ENCODE measurements at regions not wholly inside any gene's neighbourhood (a gene's known extent, or its start where the extent isn't known, plus 50 kb on each side); places are given as distances from the start of the nearest gene placed in this dataset.

- ATAC-seq (no peak), DNase-seq (no peak)
- 35 to 51% methylated on average over 6 of the region's 6 CpGs for WGBS, 2 donors
- Histone ChIP-seq H3K27ac (no peak overlapping the region), H3K36me3 (replicated peaks in 1 of 2; ENCODE audit: insufficient read depth in 1 of 2, low read depth in 2 of 2) (no peaks in the 10 kb centered on the region), H3K4me1 (no peaks in the 10 kb centered on the region), H3K9me3 (no peaks in the 10 kb centered on the region), H3K4me3 (no peak overlapping the region), H3K27me3 (no peaks in the 10 kb centered on the region)
- intact Hi-C loops (cut with DNase I), result no loop called here
- TF ChIP-seq POLR2A (IDR thresholded peaks at IDR 0.05) (no peak), CTCF (IDR thresholded peaks at IDR 0.05) (peak in 4 of 7 experiments; percentile 16 to 21 (median 18))
Observed at GRCh38 chr15:26179906-26180305, 316.8 kb upstream of the ATP10A start.

GRCh38 chr15:26178640-26179220 lies 315.6 kb upstream of the ATP10A start:
- Histone ChIP-seq H3K4me3 (no peak overlapping the region), H3K9me3 (no peaks in the 10 kb centered on the region), H3K36me3 (replicated peaks in 1 of 2; ENCODE audit: insufficient read depth in 1 of 2, low read depth in 2 of 2) (no peaks in the 10 kb centered on the region), H3K4me1 (no peaks in the 10 kb centered on the region), H3K27me3 (no peaks in the 10 kb centered on the region), H3K27ac (no peak overlapping the region)
- 42 to 49% methylated on average over 12 to 19 of the region's 19 CpGs for WGBS, 2 donors
- DNase-seq (no peak), ATAC-seq (no peak)
- intact Hi-C loops (cut with DNase I), result no loop called here
- TF ChIP-seq POLR2A (IDR thresholded peaks at IDR 0.05) (no peak), CTCF (IDR thresholded peaks at IDR 0.05) (no peak)

- DNase-seq, result no peak
- WGBS, 2 donors, result 72 to 75% methylated on average over 4 of the region's 4 CpGs
- Histone ChIP-seq H3K36me3 (replicated peaks in 1 of 2; ENCODE audit: insufficient read depth in 1 of 2, low read depth in 2 of 2) (no peaks in the 10 kb centered on the region), H3K27ac (no peak overlapping the region), H3K4me1 (no peaks in the 10 kb centered on the region), H3K4me3 (no peak overlapping the region), H3K27me3 (no peaks in the 10 kb centered on the region), H3K9me3 (no peaks in the 10 kb centered on the region)
- no peak for ATAC-seq
- TF ChIP-seq POLR2A (IDR thresholded peaks at IDR 0.05), result no peak
- no peak for TF ChIP-seq CTCF (IDR thresholded peaks at IDR 0.05)
- intact Hi-C loops (cut with DNase I), result no loop called here
Observed at GRCh38 chr15:26177816-26178215, 314.7 kb upstream of the ATP10A start.

- Histone ChIP-seq H3K9me3 (no peaks in the 10 kb centered on the region), H3K36me3 (replicated peaks in 1 of 2; ENCODE audit: insufficient read depth in 1 of 2, low read depth in 2 of 2) (no peaks in the 10 kb centered on the region), H3K27me3 (no peaks in the 10 kb centered on the region), H3K4me1 (no peaks in the 10 kb centered on the region), H3K4me3 (no peak overlapping the region), H3K27ac (no peak overlapping the region)
- DNase-seq (no peak), ATAC-seq (no peak)
- TF ChIP-seq POLR2A (IDR thresholded peaks at IDR 0.05), result no peak
- no peak for TF ChIP-seq CTCF (IDR thresholded peaks at IDR 0.05)
- intact Hi-C loops (cut with DNase I), result no loop called here
- 71 to 76% methylated on average over 10 of the region's 10 CpGs for WGBS, 2 donors
Observed at GRCh38 chr15:26176831-26177230, 313.7 kb upstream of the ATP10A start.

- Histone ChIP-seq H3K9me3 (no peaks in the 10 kb centered on the region), H3K36me3 (replicated peaks in 1 of 2; ENCODE audit: insufficient read depth in 1 of 2, low read depth in 2 of 2) (no peaks in the 10 kb centered on the region), H3K4me1 (no peaks in the 10 kb centered on the region), H3K27ac (no peak overlapping the region), H3K27me3 (no peaks in the 10 kb centered on the region), H3K4me3 (no peak overlapping the region)
- ATAC-seq (no peak), DNase-seq (no peak)
- WGBS, 2 donors, result 43 to 65% methylated on average over 3 of the region's 3 CpGs
- TF ChIP-seq POLR2A (IDR thresholded peaks at IDR 0.05) (no peak), CTCF (IDR thresholded peaks at IDR 0.05) (no peak)
- intact Hi-C loops (cut with DNase I), result no loop called here
Observed at GRCh38 chr15:26171266-26171665, 308.1 kb upstream of the ATP10A start.

Measured in body of pancreas (tissue), 4 donors.